ENCODE measurements at regions not wholly inside any gene's neighbourhood (a gene's known extent, or its start where the extent isn't known, plus 50 kb on each side); places are given as distances from the start of the nearest gene placed in this dataset.

- H3K4me1 ChIP-seq (ENCODE audit: control insufficient read depth, insufficient read depth, low read length), result no peaks in the 10 kb centered on the region
- H3K36me3 Mint-ChIP-seq, result no peaks in the 10 kb centered on the region
- WGBS (ENCODE audit: insufficient coverage), result 94% methylated on average over 3 of the region's 3 CpGs
- no peak overlapping the region for H3K4me3 ChIP-seq (ENCODE audit: low read length)
- ATAC-seq (no peak), DNase-seq (no peak)
- intact Hi-C loops (cut with micrococcal nuclease), result no loop called here
- peaks cover 4% of the 10 kb centered on the region for H3K9me3 ChIP-seq (ENCODE audit: control insufficient read depth, insufficient read depth, low read length)
- no peaks in the 10 kb centered on the region for H3K27me3 ChIP-seq (ENCODE audit: control insufficient read depth, insufficient read depth, low read length)
- no peaks in the 10 kb centered on the region for H3K9me3 Mint-ChIP-seq
- H3K4me3 Mint-ChIP-seq, result no peak overlapping the region
- no peaks in the 10 kb centered on the region for H3K4me1 Mint-ChIP-seq
- peaks cover 7 to 12% of the 10 kb centered on the region in 2 donors for H3K27me3 Mint-ChIP-seq (ENCODE audit: low read depth in 2 of 2)
- H3K27ac Mint-ChIP-seq, result no peak overlapping the region
- TF ChIP-seq, protein P1, sequence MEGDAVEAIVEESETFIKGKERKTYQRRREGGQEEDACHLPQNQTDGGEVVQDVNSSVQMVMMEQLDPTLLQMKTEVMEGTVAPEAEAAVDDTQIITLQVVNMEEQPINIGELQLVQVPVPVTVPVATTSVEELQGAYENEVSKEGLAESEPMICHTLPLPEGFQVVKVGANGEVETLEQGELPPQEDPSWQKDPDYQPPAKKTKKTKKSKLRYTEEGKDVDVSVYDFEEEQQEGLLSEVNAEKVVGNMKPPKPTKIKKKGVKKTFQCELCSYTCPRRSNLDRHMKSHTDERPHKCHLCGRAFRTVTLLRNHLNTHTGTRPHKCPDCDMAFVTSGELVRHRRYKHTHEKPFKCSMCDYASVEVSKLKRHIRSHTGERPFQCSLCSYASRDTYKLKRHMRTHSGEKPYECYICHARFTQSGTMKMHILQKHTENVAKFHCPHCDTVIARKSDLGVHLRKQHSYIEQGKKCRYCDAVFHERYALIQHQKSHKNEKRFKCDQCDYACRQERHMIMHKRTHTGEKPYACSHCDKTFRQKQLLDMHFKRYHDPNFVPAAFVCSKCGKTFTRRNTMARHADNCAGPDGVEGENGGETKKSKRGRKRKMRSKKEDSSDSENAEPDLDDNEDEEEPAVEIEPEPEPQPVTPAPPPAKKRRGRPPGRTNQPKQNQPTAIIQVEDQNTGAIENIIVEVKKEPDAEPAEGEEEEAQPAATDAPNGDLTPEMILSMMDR (IDR thresholded peaks at IDR 0.05), result no peak
- no peaks in the 10 kb centered on the region for H3K36me3 ChIP-seq (ENCODE audit: control insufficient read depth, insufficient read depth, low read length)
- H3K27ac ChIP-seq (ENCODE audit: low read length), result no peak overlapping the region
Observed at GRCh38 chr3:72195895-72196294, 410.9 kb upstream of the PROK2 start.

GRCh38 chr3:72194458-72194857 is 409.5 kb upstream of the PROK2 start:
- DNase-seq (no peak), ATAC-seq (no peak)
- no peak overlapping the region for H3K4me3 ChIP-seq (ENCODE audit: low read length)
- H3K36me3 Mint-ChIP-seq, result no peaks in the 10 kb centered on the region
- no peaks in the 10 kb centered on the region for H3K9me3 ChIP-seq (ENCODE audit: control insufficient read depth, insufficient read depth, low read length)
- H3K4me1 ChIP-seq (ENCODE audit: control insufficient read depth, insufficient read depth, low read length), result no peaks in the 10 kb centered on the region
- H3K36me3 ChIP-seq (ENCODE audit: control insufficient read depth, insufficient read depth, low read length), result no peaks in the 10 kb centered on the region
- TF ChIP-seq, protein P1 (IDR thresholded peaks at IDR 0.05), result no peak
- intact Hi-C loops (cut with micrococcal nuclease), result no loop called here
- H3K27ac Mint-ChIP-seq, result no peak overlapping the region
- no peak overlapping the region for H3K4me3 Mint-ChIP-seq
- no peaks in the 10 kb centered on the region for H3K9me3 Mint-ChIP-seq
- 93% methylated on average over 6 of the region's 6 CpGs for WGBS (ENCODE audit: insufficient coverage)
- H3K27me3 Mint-ChIP-seq (ENCODE audit: low read depth in 2 of 2), result peaks cover 7 to 8% of the 10 kb centered on the region in 2 donors
- no peak overlapping the region for H3K27ac ChIP-seq (ENCODE audit: low read length)
- no peaks in the 10 kb centered on the region for H3K4me1 Mint-ChIP-seq
- no peaks in the 10 kb centered on the region for H3K27me3 ChIP-seq (ENCODE audit: control insufficient read depth, insufficient read depth, low read length)

- no peaks in the 10 kb centered on the region for H3K4me1 ChIP-seq (ENCODE audit: control insufficient read depth, insufficient read depth, low read length)
- Mint-ChIP-seq H3K27me3 (ENCODE audit: low read depth in 2 of 2) (peaks cover 7 to 8% of the 10 kb centered on the region in 2 donors), H3K4me3 (no peak overlapping the region), H3K27ac (no peak overlapping the region), H3K9me3 (no peaks in the 10 kb centered on the region), H3K36me3 (no peaks in the 10 kb centered on the region), H3K4me1 (no peaks in the 10 kb centered on the region)
- TF ChIP-seq, protein P1 (IDR thresholded peaks at IDR 0.05), result no peak
- H3K9me3 ChIP-seq (ENCODE audit: control insufficient read depth, insufficient read depth, low read length), result no peaks in the 10 kb centered on the region
- 92% methylated on average over 6 of the region's 11 CpGs for WGBS (ENCODE audit: insufficient coverage)
- no peak overlapping the region for H3K4me3 ChIP-seq (ENCODE audit: low read length)
- H3K27me3 ChIP-seq (ENCODE audit: control insufficient read depth, insufficient read depth, low read length), result no peaks in the 10 kb centered on the region
- no peaks in the 10 kb centered on the region for H3K36me3 ChIP-seq (ENCODE audit: control insufficient read depth, insufficient read depth, low read length)
- no peak for DNase-seq
- H3K27ac ChIP-seq (ENCODE audit: low read length), result no peak overlapping the region
- intact Hi-C loops (cut with micrococcal nuclease), result no loop called here
- ATAC-seq, result no peak
Observed at GRCh38 chr3:72193771-72194430, 409.0 kb upstream of the PROK2 start.

DNA sequence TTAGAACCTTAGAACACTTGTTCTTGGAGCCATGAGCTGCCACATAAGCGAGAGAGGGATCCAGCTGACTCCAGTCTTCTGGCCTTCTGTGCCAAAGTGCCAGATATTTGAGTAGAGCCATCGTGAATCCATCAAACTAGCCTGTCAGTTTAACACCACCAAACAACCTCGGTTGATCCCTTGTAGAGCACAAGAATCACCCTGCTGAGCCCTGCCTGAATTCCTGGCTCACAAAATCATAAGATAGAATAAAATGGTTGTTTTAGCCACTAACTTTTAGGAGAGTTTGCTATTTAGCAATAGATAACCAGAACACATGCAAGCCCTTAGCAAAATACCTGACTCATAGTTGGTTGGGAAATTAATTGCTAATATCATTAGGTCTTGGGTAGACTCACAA is 407.6 kb upstream of the PROK2 start:
- Mint-ChIP-seq H3K9me3 (no peaks in the 10 kb centered on the region), H3K4me1 (no peaks in the 10 kb centered on the region), H3K27ac (no peak overlapping the region), H3K27me3 (ENCODE audit: low read depth in 2 of 2) (peaks cover 7 to 8% of the 10 kb centered on the region in 2 donors), H3K4me3 (no peak overlapping the region), H3K36me3 (no peaks in the 10 kb centered on the region)
- no peaks in the 10 kb centered on the region for H3K27me3 ChIP-seq (ENCODE audit: control insufficient read depth, insufficient read depth, low read length)
- no peak overlapping the region for H3K4me3 ChIP-seq (ENCODE audit: low read length)
- H3K9me3 ChIP-seq (ENCODE audit: control insufficient read depth, insufficient read depth, low read length), result no peaks in the 10 kb centered on the region
- TF ChIP-seq, protein P1 (IDR thresholded peaks at IDR 0.05), result no peak
- no peak for ATAC-seq
- no peaks in the 10 kb centered on the region for H3K36me3 ChIP-seq (ENCODE audit: control insufficient read depth, insufficient read depth, low read length)
- WGBS (ENCODE audit: insufficient coverage), result 78% methylated on average over 2 of the region's 3 CpGs
- no peaks in the 10 kb centered on the region for H3K4me1 ChIP-seq (ENCODE audit: control insufficient read depth, insufficient read depth, low read length)
- no peak overlapping the region for H3K27ac ChIP-seq (ENCODE audit: low read length)
- no peak for DNase-seq
- intact Hi-C loops (cut with micrococcal nuclease), result no loop called here
